Activated T-cell treated with anti-CD3 and anti-CD28 coated beads, Interleukin-2, amount 50 U/mL, for 72 hours (primary cell): ENCODE measurements at regions not wholly inside any gene's neighbourhood (a gene's known extent, or its start where the extent isn't known, plus 50 kb on each side); places are given as distances from the start of the nearest gene placed in this dataset.
"Not testable (repeated sequence)": the region's sequence is repeated elsewhere in the genome, so short reads cannot be mapped to it uniquely, and the experiment has no call there.

ENCODE experiments used
- ATAC-seq, 2 donors: fragments of 150-1000 bp; cut with Tn5 transposase; replicated peaks in 1 of 2; 2 replicates each; pipeline ENCODE4 v1.10.0; 2021; ENCODE audit warnings: moderate library complexity in 2 of 2, mild to moderate bottlenecking in 1 of 2
- DNase-seq, 2 donors: peaks; one replicate each; pipeline ENCODE4 v3.0.0; 2021 to 2022; ENCODE audit warnings: mixed read lengths in 1 of 2
- H3K27ac Mint-ChIP-seq: one replicate; pipeline ENCODE4 v1.8.0; 2022; ENCODE audit warnings: mild to moderate bottlenecking, moderate library complexity, mixed read lengths
- H3K27me3 Mint-ChIP-seq: one replicate; pipeline ENCODE4 v1.8.0; 2022; ENCODE audit warnings: low read depth, mixed read lengths
- H3K36me3 Mint-ChIP-seq, 2 donors: one replicate each; pipeline ENCODE4 v1.8.0; 2022; ENCODE audit warnings: mixed read lengths in 2 of 2, mild to moderate bottlenecking in 1 of 2; ENCODE audit not compliant: insufficient read depth in 2 of 2
- H3K4me1 Mint-ChIP-seq: one replicate; pipeline ENCODE4 v1.8.0; 2022; ENCODE audit warnings: low read depth, mixed read lengths
- H3K4me3 Mint-ChIP-seq, 2 donors: one replicate each; pipeline ENCODE4 v1.8.0; 2022; ENCODE audit warnings: mild to moderate bottlenecking in 2 of 2, mixed read lengths in 2 of 2, moderate library complexity in 2 of 2
- H3K9me3 Mint-ChIP-seq, 2 donors: one replicate each; pipeline ENCODE4 v1.8.0; 2022; ENCODE audit warnings: mixed read lengths in 2 of 2

DNA sequence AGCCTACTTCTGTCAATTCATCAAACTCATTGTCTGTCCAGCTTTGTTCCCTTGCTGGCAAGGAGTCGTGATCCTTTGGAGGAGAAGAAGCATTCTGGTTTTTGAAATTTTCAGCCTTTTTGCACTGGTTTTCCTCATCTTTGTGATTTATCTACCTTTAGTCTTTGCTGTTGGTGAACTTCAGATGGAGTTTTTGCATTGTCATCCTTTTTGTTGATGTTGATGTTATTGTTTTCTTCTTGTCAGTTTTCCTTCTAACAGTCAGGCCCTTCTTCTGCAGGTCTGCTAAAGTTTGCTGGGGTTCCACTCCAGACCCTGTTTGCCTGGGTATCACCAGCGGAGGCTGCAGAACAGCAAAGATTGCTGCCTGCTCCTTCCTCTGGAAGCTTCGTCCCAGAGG is 52.2 kb upstream of the KCNAB1 start:
- not testable (repeated sequence) for ATAC-seq, H3K9me3 Mint-ChIP-seq, DNase-seq, H3K4me1 Mint-ChIP-seq, H3K27ac Mint-ChIP-seq, H3K4me3 Mint-ChIP-seq, H3K36me3 Mint-ChIP-seq
- H3K27me3 Mint-ChIP-seq, result peaks cover 24% of the 10 kb centered on the region

DNA sequence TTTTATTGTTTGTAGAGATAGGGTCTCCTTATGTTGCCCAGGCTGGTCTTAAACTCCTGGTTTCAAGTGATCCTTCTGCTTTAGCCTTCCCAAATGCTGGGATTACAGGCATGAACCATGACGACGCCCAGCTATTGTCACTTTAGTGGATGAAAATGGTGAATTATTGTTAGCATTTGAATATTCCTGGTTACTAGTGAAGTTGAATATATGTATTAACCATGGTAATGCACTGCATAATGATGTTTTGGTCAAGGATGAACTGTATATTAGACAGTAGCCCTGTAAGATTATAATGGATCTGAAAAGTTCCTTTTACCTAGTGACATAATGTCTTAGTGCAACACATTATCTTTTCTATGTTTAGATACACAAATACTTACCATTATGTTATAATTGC is 50.4 kb upstream of the KCNAB1 start:
- ATAC-seq, result no peak
- H3K36me3 Mint-ChIP-seq, result no peaks in the 10 kb centered on the region
- no peak overlapping the region for H3K4me3 Mint-ChIP-seq
- H3K27ac Mint-ChIP-seq, result no peak overlapping the region
- no peaks in the 10 kb centered on the region for H3K9me3 Mint-ChIP-seq
- DNase-seq, result no peak
- H3K27me3 Mint-ChIP-seq, result peaks cover 24% of the 10 kb centered on the region
- H3K4me1 Mint-ChIP-seq, result no peaks in the 10 kb centered on the region
